H1 (cell line): ENCODE measurements at regions not wholly inside any gene's neighbourhood (a gene's known extent, or its start where the extent isn't known, plus 50 kb on each side); places are given as distances from the start of the nearest gene placed in this dataset.

Experiments
- CTCF ChIA-PET: fragments of 300-600 bp; sonication (Branson Sonifier 250); formaldehyde crosslinking; loops from one replicate; lab custom pipeline; 2021; ENCODE audit not compliant: partially characterized antibody; lab: Charles Lee
- POLR2A ChIA-PET: fragments of 300-600 bp; sonication (Branson Sonifier 250); formaldehyde crosslinking; loops from one replicate; lab custom pipeline; 2021; ENCODE audit warnings: inconsistent platforms; ENCODE audit not compliant: partially characterized antibody; lab: Charles Lee
- DNase-seq, 2 experiments: peaks; one replicate each; pipeline versions ENCODE4 v3.0.0 to v3.0.0-alpha.2; 2010 to 2022; ENCODE audit warnings: low spot score in 2 of 2, low read depth in 1 of 2, mixed read lengths in 1 of 2
- FAIRE-seq: peaks from 2 replicates; lab custom pipeline; 2011; peaks lifted over from hg19 to GRCh38; lab: Jason Lieb, UNC
- H2AFZ ChIP-seq: 2 replicates; pipeline ENCODE4 v1.8.1; 2012; ENCODE audit warnings: low read length, inconsistent platforms
- H2AK5ac ChIP-seq: 2 replicates; pipeline ENCODE4 v1.6.1; 2013; ENCODE audit warnings: low read depth, low read length
- H2BK120ac ChIP-seq: replicated peaks from 2 replicates; pipeline ENCODE3; 2013; ENCODE audit warnings: low read depth, low read length, inconsistent platforms
- H2BK12ac ChIP-seq: 2 replicates; pipeline ENCODE4 v1.6.1; 2013; ENCODE audit warnings: low read depth, low read length
- H2BK15ac ChIP-seq: 2 replicates; pipeline ENCODE4 v1.6.1; 2013; ENCODE audit warnings: low read length
- H2BK20ac ChIP-seq: 2 replicates; pipeline ENCODE4 v1.6.1; 2013; ENCODE audit warnings: low read length
- H2BK5ac ChIP-seq: 2 replicates; pipeline ENCODE4 v1.6.1; 2013; ENCODE audit warnings: low read depth, low read length
- H3K14ac ChIP-seq: 2 replicates; pipeline ENCODE4 v1.6.1; 2013; ENCODE audit warnings: inconsistent platforms; ENCODE audit not compliant: insufficient read length
- H3K18ac ChIP-seq: 2 replicates; pipeline ENCODE4 v1.6.1; 2013; ENCODE audit warnings: low read length; ENCODE audit errors: extremely low read depth
- H3K23ac ChIP-seq: 2 replicates; pipeline ENCODE4 v1.6.1; 2013; ENCODE audit warnings: inconsistent platforms; ENCODE audit not compliant: insufficient read length
- H3K23me2 ChIP-seq: 2 replicates; pipeline ENCODE4 v1.6.1; 2013; ENCODE audit warnings: low read depth, low read length
- H3K27ac ChIP-seq: 2 replicates; pipeline ENCODE4 v1.6.1; 2011; ENCODE audit warnings: low read depth, low read length, inconsistent platforms
- H3K27me3 ChIP-seq, 4 experiments: replicated peaks in 1 of 4; 1 replicate in 1 of 4; 2 replicates in 3 of 4; pipeline versions ENCODE4 v1.6.1 to v1.8.1; 2011 to 2013; ENCODE audit warnings: low read length in 3 of 4, mild to moderate bottlenecking in 3 of 4, inconsistent platforms in 2 of 4, mixed read lengths in 2 of 4, moderate library complexity in 1 of 4; ENCODE audit not compliant: control insufficient read depth in 3 of 4, insufficient read depth in 3 of 4; ENCODE audit errors: extremely low read depth in 1 of 4
- H3K36me3 ChIP-seq, 4 experiments: 2 replicates each; pipeline versions ENCODE4 v1.6.1 to v1.8.1; 2011 to 2013; ENCODE audit warnings: mild to moderate bottlenecking in 4 of 4, low read length in 3 of 4, moderate library complexity in 2 of 4, control low read depth in 1 of 4, inconsistent platforms in 1 of 4; ENCODE audit not compliant: insufficient read depth in 4 of 4, control insufficient read depth in 2 of 4
- H3K4ac ChIP-seq: replicated peaks from 2 replicates; pipeline ENCODE3; 2013; ENCODE audit warnings: low read length, low read depth, mixed read lengths, inconsistent platforms; ENCODE audit not compliant: insufficient read length
- H3K4me1 ChIP-seq, 4 experiments: replicated peaks in 1 of 4; 1 replicate in 1 of 4; 2 replicates in 3 of 4; pipeline versions ENCODE4 v1.6.1 to v1.8.1; 2011 to 2013; ENCODE audit warnings: low read length in 3 of 4, inconsistent platforms in 2 of 4, mixed read lengths in 1 of 4; ENCODE audit not compliant: insufficient read depth in 4 of 4, control insufficient read depth in 3 of 4
- H3K4me2 ChIP-seq, 2 experiments: 2 replicates each; pipeline versions ENCODE4 v1.6.1 to v1.8.1; 2011 to 2013; ENCODE audit warnings: low read depth in 2 of 2, low read length in 2 of 2, control low read depth in 1 of 2, inconsistent platforms in 1 of 2, mild to moderate bottlenecking in 1 of 2; ENCODE audit not compliant: insufficient read depth in 1 of 2
- H3K4me3 ChIP-seq, 4 experiments: fragments of 200-600, 300-600 bp in 1 of 4; sonication (generic), shearing (Covaris generic), sonication (Bioruptor Twin) in 1 of 4; 2 replicates each; pipeline versions ENCODE4 v1.5.1 to v1.8.1; 2011 to 2016; ENCODE audit warnings: low read length in 4 of 4, low read depth in 3 of 4, control low read depth in 2 of 4, inconsistent platforms in 2 of 4, mild to moderate bottlenecking in 2 of 4, mixed read lengths in 1 of 4, moderate library complexity in 1 of 4; ENCODE audit not compliant: insufficient read depth in 2 of 4; ENCODE audit errors: extremely low read depth in 1 of 4
- H3K56ac ChIP-seq: replicated peaks from 2 replicates; pipeline ENCODE3; 2013; ENCODE audit warnings: low read depth, mild to moderate bottlenecking, mixed read lengths, low read length, inconsistent platforms; ENCODE audit not compliant: insufficient read length
- H3K79me1 ChIP-seq: 2 replicates; pipeline ENCODE4 v1.6.1; 2013; ENCODE audit warnings: low read depth, low read length, control low read depth
- H3K79me2 ChIP-seq, 2 experiments: 2 replicates each; pipeline versions ENCODE4 v1.6.1 to v1.8.1; 2012 to 2013; ENCODE audit warnings: low read length in 2 of 2, mild to moderate bottlenecking in 2 of 2, inconsistent platforms in 1 of 2; ENCODE audit not compliant: insufficient read depth in 2 of 2, control insufficient read depth in 1 of 2
- H3K9ac ChIP-seq, 4 experiments: replicated peaks in 1 of 4; 1 replicate in 1 of 4; 2 replicates in 3 of 4; pipeline versions ENCODE4 v1.6.1 to v1.8.1; 2011 to 2013; ENCODE audit warnings: low read depth in 3 of 4, low read length in 3 of 4, control low read depth in 2 of 4, mild to moderate bottlenecking in 2 of 4, moderate library complexity in 2 of 4, inconsistent platforms in 1 of 4; ENCODE audit errors: extremely low read depth in 1 of 4
- H3K9me3 ChIP-seq, 2 experiments: 2 replicates each; pipeline versions ENCODE4 v1.6.1 to v1.8.1; 2012 to 2013; ENCODE audit warnings: mild to moderate bottlenecking in 2 of 2, moderate library complexity in 2 of 2, control low read depth in 1 of 2, inconsistent platforms in 1 of 2, low read depth in 1 of 2, low read length in 1 of 2, mixed read lengths in 1 of 2; ENCODE audit not compliant: insufficient read depth in 2 of 2
- H4K20me1 ChIP-seq, 2 experiments: replicated peaks in 1 of 2; 2 replicates each; pipeline versions ENCODE3 to v1.8.1; 2011 to 2013; ENCODE audit warnings: inconsistent platforms in 2 of 2, low read length in 2 of 2, mild to moderate bottlenecking in 1 of 2; ENCODE audit not compliant: insufficient read depth in 2 of 2, control insufficient read depth in 1 of 2
- H4K5ac ChIP-seq: 2 replicates; pipeline ENCODE4 v1.6.1; 2013; ENCODE audit warnings: low read length, low read depth, mixed read lengths, inconsistent platforms; ENCODE audit not compliant: insufficient read length
- H4K8ac ChIP-seq: 2 replicates; pipeline ENCODE4 v1.8.0; 2013; ENCODE audit warnings: mild to moderate bottlenecking, moderate library complexity, low read length, inconsistent platforms; ENCODE audit not compliant: insufficient read depth; ENCODE audit errors: extremely low read depth
- H4K91ac ChIP-seq: replicated peaks from 2 replicates; pipeline ENCODE3; 2013; ENCODE audit warnings: low read length, mixed read lengths, inconsistent platforms; ENCODE audit not compliant: insufficient read length
- BACH1 ChIP-seq: IDR thresholded peaks from 2 replicates; pipeline ENCODE4 v1.6.1; 2012; ENCODE audit warnings: low read length, improper control_type of control experiment
- CBX5 ChIP-seq: fragments of 300-800, 300-1000 bp; sonication (generic); IDR thresholded peaks from 2 replicates; pipeline ENCODE4 v1.7.1; 2016; ENCODE audit warnings: antibody characterized with exemption, low read length, low read depth
- CEBPB ChIP-seq: IDR thresholded peaks from 2 replicates; pipeline ENCODE4 v1.6.1; 2012; ENCODE audit warnings: low read depth, low read length
- JUN ChIP-seq: IDR thresholded peaks from 2 replicates; pipeline ENCODE4 v1.6.1; 2011; ENCODE audit warnings: low read depth, mild to moderate bottlenecking, improper control_type of control experiment, low read length
- RBBP5 ChIP-seq: IDR thresholded peaks from 2 replicates; pipeline ENCODE4 v1.7.1; 2012; ENCODE audit warnings: low read depth, mild to moderate bottlenecking, inconsistent platforms, low read length, moderate library complexity, borderline replicate concordance
- SIX5 ChIP-seq: IDR thresholded peaks from 2 replicates; pipeline ENCODE4 v1.6.1; 2011; ENCODE audit warnings: mild to moderate bottlenecking, low read depth, low read length
- SP1 ChIP-seq: IDR thresholded peaks from 2 replicates; pipeline ENCODE4 v1.6.1; 2011; ENCODE audit warnings: low read depth, low read length
- SP4 ChIP-seq: IDR thresholded peaks from 2 replicates; pipeline ENCODE4 v1.6.1; 2012; ENCODE audit warnings: low read length, inconsistent platforms
- WGBS, 2 experiments: shearing (Covaris generic) in 1 of 2; methylation state at CpG; one replicate each; pipeline versions ENCODE4 v1.1.6 to v1.1.7; 2013 to 2015; ENCODE audit warnings: low lambda C conversion rate in 2 of 2, mixed read lengths in 2 of 2, inconsistent platforms in 1 of 2, low coverage in 1 of 2, missing lambda C conversion rate in 1 of 2; ENCODE audit not compliant: insufficient replicate concordance in 2 of 2, insufficient coverage in 1 of 2, insufficient read length in 1 of 2; ENCODE audit errors: extremely low coverage in 1 of 2, missing lambda C conversion rate in 1 of 2; 5-methylcytosine and 5-hydroxymethylcytosine counted together
- TF ChIP-seq, protein P1 (sequence below): IDR thresholded peaks from 2 replicates; pipeline ENCODE4 v1.6.1; 2012; ENCODE audit warnings: inconsistent platforms
- TF ChIP-seq, protein P2 (sequence below): IDR thresholded peaks from 2 replicates; pipeline ENCODE4 v1.6.1; 2011; ENCODE audit warnings: low read depth, mild to moderate bottlenecking, low read length; ENCODE audit not compliant: insufficient read depth
- TF ChIP-seq, protein P3 (sequence below), 3 experiments: IDR thresholded peaks; 1 replicate in 2 of 3; 2 replicates in 1 of 3; pipeline versions ENCODE4 v1.5.1 to v1.6.1; 2011; ENCODE audit warnings: low read length in 3 of 3, mild to moderate bottlenecking in 3 of 3, inconsistent platforms in 2 of 3, low read depth in 1 of 3, moderate library complexity in 1 of 3; ENCODE audit not compliant: insufficient read depth in 1 of 3; ENCODE audit errors: control extremely low read depth in 1 of 3

DNA sequence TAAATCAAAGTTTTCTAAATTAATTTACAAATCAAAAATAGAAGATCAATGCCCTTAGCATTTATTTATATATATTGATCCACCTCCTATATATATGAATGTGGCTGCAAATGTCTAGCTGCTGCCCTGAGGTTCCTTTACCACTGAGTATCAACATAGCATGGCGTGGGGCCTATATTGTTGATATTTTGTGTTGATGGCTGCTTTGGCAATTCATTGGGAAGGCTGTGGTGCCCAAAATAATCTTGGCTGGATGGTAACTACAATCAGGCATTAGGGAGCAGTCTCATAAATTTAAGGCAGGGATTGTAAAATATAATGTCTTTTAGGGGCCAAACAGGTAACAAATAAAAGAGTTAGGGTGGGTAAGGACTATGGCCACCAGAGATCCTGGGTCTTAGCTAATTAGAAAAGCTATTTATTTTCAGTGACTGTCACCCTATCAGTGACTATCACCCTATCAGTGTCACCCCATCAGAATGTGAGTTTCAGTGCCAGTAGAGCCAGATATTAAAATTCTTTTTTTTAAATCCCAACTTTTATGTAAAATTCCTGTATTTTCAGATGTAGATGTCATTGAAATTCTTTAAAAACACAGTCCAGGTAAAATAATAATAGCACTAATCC is 190.7 kb upstream of the PCSK5 start:
- Histone ChIP-seq H3K9me3 (no peaks in the 10 kb centered on the region), H2BK20ac (no peak overlapping the region), H4K20me1 (no peaks in the 10 kb centered on the region), H3K4me2 (no peak overlapping the region), H3K23ac (no peak overlapping the region), H3K56ac (no peak overlapping the region), H3K36me3 (no peaks in the 10 kb centered on the region), H2BK12ac (no peak overlapping the region), H3K27me3 (no peaks in the 10 kb centered on the region), H3K18ac (no peak overlapping the region), H3K4me3 (no peak overlapping the region), H2BK120ac (no peak overlapping the region), H2AK5ac (no peak overlapping the region), H3K4ac (no peak overlapping the region), H4K91ac (no peak overlapping the region), H2AFZ (no peak overlapping the region), H3K79me1 (no peaks in the 10 kb centered on the region), H2BK15ac (no peak overlapping the region), H3K14ac (no peak overlapping the region), H3K27ac (no peak overlapping the region), H3K4me1 (no peaks in the 10 kb centered on the region), H2BK5ac (no peak overlapping the region), H4K8ac (no peak overlapping the region), H4K5ac (no peak overlapping the region), H3K79me2 (no peaks in the 10 kb centered on the region), H3K23me2 (no peaks in the 10 kb centered on the region), H3K9ac (no peak overlapping the region)
- WGBS, 2 experiments, result 86% methylated on average over 1 of the region's 1 CpG; no CpG with 5 or more reads in 1 of the 2 experiments
- ChIA-PET CTCF (interaction anchor here (1.3 kb wide), 1 partner anchor 45 kb away, joined by 3 read pairs; no protein-coding TSS in a partner anchor), POLR2A (no interaction called here)
- no peak for FAIRE-seq
- no peak for DNase-seq
- TF ChIP-seq, protein P1, sequence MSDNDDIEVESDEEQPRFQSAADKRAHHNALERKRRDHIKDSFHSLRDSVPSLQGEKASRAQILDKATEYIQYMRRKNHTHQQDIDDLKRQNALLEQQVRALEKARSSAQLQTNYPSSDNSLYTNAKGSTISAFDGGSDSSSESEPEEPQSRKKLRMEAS, result no peak
- no peak for TF ChIP-seq SP4
- TF ChIP-seq, protein P2, sequence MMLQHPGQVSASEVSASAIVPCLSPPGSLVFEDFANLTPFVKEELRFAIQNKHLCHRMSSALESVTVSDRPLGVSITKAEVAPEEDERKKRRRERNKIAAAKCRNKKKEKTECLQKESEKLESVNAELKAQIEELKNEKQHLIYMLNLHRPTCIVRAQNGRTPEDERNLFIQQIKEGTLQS, result no peak
- no peak for TF ChIP-seq JUN
- no peak for TF ChIP-seq SIX5
- TF ChIP-seq BACH1, result no peak
- TF ChIP-seq CEBPB, result no peak
- TF ChIP-seq, protein P3, sequence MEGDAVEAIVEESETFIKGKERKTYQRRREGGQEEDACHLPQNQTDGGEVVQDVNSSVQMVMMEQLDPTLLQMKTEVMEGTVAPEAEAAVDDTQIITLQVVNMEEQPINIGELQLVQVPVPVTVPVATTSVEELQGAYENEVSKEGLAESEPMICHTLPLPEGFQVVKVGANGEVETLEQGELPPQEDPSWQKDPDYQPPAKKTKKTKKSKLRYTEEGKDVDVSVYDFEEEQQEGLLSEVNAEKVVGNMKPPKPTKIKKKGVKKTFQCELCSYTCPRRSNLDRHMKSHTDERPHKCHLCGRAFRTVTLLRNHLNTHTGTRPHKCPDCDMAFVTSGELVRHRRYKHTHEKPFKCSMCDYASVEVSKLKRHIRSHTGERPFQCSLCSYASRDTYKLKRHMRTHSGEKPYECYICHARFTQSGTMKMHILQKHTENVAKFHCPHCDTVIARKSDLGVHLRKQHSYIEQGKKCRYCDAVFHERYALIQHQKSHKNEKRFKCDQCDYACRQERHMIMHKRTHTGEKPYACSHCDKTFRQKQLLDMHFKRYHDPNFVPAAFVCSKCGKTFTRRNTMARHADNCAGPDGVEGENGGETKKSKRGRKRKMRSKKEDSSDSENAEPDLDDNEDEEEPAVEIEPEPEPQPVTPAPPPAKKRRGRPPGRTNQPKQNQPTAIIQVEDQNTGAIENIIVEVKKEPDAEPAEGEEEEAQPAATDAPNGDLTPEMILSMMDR (IDR thresholded peaks at IDR 0.05; ENCODE audit: control extremely low read depth in 1 of 3, insufficient read depth in 1 of 3, low read depth in 1 of 3, low read length in 3 of 3), result no peak
- no peak for TF ChIP-seq CBX5
- no peak for TF ChIP-seq RBBP5
- no peak for TF ChIP-seq SP1
